Activated T-cell treated with anti-CD3 and anti-CD28 coated beads, Interleukin-2, amount 50 U/mL, for 4 hours (primary cell): ENCODE measurements at regions not wholly inside any gene's neighbourhood (a gene's known extent, or its start where the extent isn't known, plus 50 kb on each side); places are given as distances from the start of the nearest gene placed in this dataset.

Experiments used
- ATAC-seq, 2 donors: fragments of 200-7000 bp; cut with Tn5 transposase; one replicate each; pipeline ENCODE4 v1.10.0; 2021
- DNase-seq: peaks from one replicate; pipeline ENCODE4 v3.0.0-alpha.2; 2020
- H3K27me3 Mint-ChIP-seq: one replicate; pipeline ENCODE4 v1.8.0; 2021; ENCODE audit warnings: low read depth, mixed read lengths
- H3K36me3 Mint-ChIP-seq: one replicate; pipeline ENCODE4 v1.8.0; 2022; ENCODE audit warnings: mixed read lengths; ENCODE audit not compliant: insufficient read depth
- H3K4me1 Mint-ChIP-seq: one replicate; pipeline ENCODE4 v1.8.0; 2021; ENCODE audit warnings: low read depth, mixed read lengths
- H3K4me3 Mint-ChIP-seq: one replicate; pipeline ENCODE4 v1.8.0; 2021; ENCODE audit warnings: mild to moderate bottlenecking, moderate library complexity, mixed read lengths
- H3K9me3 Mint-ChIP-seq: one replicate; pipeline ENCODE4 v1.8.0; 2021; ENCODE audit warnings: mixed read lengths

DNA sequence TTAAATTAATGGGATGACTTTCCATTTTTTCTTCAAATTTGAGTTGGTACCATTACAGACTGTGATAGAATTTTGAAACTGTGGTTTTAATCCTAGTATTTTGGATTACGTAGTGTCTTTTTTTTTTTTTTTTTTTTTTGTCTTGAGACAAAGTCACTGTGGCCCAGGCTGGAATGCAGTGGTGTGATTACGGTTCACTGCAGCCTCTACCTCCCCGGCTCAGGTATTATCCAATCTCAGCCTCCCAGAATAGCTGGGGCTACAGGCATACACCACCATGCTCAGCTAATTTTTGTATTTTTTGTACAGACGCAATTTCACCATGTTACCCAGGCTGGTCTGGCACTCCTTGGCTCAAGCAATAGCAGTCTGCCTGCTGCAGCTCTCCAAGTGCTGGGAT lies 87.1 kb downstream of the SOX4 start:
- Mint-ChIP-seq H3K36me3 (no peaks in the 10 kb centered on the region), H3K27me3 (peaks cover 2% of the 10 kb centered on the region), H3K9me3 (no peaks in the 10 kb centered on the region), H3K4me3 (no peak overlapping the region), H3K4me1 (no peaks in the 10 kb centered on the region)
- no peak for ATAC-seq
- DNase-seq: no peak

DNA sequence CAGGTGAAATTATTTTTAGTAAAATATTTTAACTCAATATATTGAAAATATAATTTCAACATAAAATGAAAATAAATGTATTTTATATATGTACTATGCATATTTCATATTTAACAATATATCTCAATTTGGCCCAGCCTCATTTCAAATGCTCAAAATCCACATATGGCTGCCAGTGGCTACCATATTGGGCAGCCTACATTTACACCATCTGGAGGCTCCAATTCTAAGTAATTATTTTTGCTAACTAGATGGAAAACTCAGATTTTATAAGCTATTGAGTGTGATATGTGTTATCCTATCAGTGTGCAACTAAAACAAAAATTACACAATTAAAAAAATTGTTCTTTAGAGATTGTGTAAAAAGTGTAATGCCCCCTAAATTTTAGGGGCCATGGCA lies 96.9 kb downstream of the SOX4 start:
- Mint-ChIP-seq H3K4me3 (no peak overlapping the region), H3K36me3 (no peaks in the 10 kb centered on the region), H3K4me1 (no peaks in the 10 kb centered on the region), H3K9me3 (peaks cover 4% of the 10 kb centered on the region), H3K27me3 (no peaks in the 10 kb centered on the region)
- ATAC-seq (no peak), DNase-seq (no peak)

DNA sequence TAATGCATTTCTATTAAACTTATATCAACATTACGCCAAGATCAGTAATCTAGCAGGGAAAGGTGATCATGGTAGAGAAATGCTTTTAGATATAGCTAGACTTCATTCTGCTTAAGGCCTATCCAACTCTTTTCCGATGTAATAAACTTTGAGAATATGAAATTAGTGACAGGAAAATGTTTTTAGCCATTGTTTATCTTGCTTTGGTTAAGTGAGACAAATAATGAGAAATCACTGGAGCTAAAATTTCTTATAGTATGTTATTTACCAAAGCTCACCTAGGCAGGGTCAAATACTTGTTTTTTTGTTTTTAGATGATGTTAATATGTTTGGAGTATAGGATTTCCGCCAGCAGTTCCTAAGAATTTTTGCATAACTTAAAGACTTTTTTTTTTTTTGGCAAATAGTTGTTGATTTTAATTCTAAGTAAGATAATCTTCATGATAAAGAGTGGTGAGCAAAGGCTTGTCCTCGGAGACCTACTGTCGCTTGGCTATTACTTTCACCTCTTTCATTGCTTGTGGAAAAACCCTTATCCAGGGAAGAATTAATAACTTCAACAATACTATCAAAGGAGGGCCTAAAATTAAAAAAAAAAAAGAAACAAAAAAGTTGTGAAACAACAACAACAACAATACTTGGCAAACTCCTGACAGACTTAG lies 98.3 kb downstream of the SOX4 start:
- DNase-seq: no peak
- Mint-ChIP-seq H3K4me3 (no peak overlapping the region), H3K9me3 (peaks cover 4% of the 10 kb centered on the region), H3K36me3 (no peaks in the 10 kb centered on the region), H3K4me1 (no peaks in the 10 kb centered on the region), H3K27me3 (no peaks in the 10 kb centered on the region)
- no peak for ATAC-seq

DNA sequence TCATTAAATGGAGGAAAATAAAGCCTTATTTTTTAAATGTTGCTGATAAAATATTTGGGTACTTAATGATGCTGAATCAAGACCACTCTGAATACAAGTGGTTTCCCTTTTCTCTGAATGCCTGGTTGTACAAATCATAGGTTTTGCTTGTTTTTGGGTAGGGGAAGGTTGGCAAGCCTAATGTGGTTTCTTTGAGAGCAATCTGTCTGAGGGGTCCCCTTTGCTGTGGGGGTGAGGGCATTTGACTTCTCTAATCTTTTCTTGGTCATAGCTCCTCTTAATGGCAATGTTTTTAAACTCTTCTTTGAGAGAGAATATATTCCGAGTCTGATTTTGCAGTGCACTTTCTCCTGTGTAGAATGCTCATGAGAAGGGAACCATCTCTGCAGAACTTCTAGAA lies 99.2 kb downstream of the SOX4 start:
- H3K4me3 Mint-ChIP-seq: no peak overlapping the region
- no peaks in the 10 kb centered on the region for H3K4me1 Mint-ChIP-seq
- no peak for DNase-seq
- H3K9me3 Mint-ChIP-seq: peaks cover 3% of the 10 kb centered on the region
- ATAC-seq: no peak
- H3K36me3 Mint-ChIP-seq: no peaks in the 10 kb centered on the region
- no peaks in the 10 kb centered on the region for H3K27me3 Mint-ChIP-seq

DNA sequence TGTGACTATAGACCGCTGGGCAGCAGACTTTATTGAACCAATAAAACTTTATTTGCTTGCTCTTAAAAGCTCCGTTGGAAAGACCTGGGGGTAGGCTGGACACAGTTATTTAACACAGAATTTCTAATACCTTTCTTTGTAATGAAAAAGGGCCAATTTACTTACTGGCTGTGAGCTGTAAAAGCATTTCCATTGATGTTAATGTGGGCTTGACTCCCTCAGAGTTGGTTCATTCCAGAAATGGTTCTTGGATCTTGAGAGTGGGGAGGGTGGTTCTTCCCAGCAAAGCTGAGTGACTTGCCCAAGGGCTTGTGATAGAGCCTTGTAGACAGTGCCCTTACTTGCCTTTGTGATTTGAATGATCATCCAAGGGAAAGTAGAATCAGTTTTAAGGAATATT lies 100.6 kb downstream of the SOX4 start:
- H3K27me3 Mint-ChIP-seq: no peaks in the 10 kb centered on the region
- no peak for ATAC-seq
- DNase-seq: no peak
- H3K36me3 Mint-ChIP-seq: no peaks in the 10 kb centered on the region
- no peaks in the 10 kb centered on the region for H3K9me3 Mint-ChIP-seq
- no peaks in the 10 kb centered on the region for H3K4me1 Mint-ChIP-seq
- no peak overlapping the region for H3K4me3 Mint-ChIP-seq

DNA sequence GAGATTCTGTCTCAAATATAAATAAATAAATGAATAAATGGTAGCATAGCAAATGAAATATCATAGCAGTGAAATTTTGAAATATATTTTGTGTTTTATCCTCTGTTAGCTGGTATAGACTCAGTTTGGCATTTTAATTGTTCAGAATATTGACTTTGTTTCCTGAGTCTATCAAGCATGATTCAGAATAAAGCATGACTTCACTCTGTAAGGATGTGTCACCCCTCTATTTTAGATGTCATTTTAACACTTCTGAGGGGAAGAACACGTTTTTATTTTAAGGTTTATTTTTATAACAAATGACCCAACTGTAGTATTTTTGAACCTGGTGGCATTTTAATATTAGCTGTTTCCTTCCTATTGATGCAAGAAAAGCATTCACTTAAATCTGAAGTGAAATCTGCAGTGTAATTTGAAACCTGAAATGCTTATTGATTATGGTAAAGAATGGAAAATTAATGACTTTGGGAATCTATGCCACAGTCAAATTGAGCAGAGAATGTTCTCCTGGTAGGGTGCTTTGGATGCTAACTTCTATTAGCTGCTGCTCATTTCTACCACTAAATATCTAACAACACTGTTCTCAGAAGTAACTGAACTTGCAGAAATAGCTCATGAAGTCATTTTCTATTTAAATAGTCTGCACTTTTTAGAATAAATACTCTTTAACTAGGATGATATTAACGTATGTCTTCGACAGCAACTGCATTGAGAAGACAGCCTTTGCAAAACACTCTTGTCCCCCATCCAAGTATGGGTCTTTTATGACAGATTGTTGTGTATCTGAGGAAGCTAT lies 114.2 kb downstream of the SOX4 start:
- ATAC-seq (no peak), DNase-seq (no peak)
- H3K4me3 Mint-ChIP-seq: no peak overlapping the region
- H3K36me3 Mint-ChIP-seq: no peaks in the 10 kb centered on the region
- no peaks in the 10 kb centered on the region for H3K9me3 Mint-ChIP-seq
- H3K27me3 Mint-ChIP-seq: no peaks in the 10 kb centered on the region
- no peaks in the 10 kb centered on the region for H3K4me1 Mint-ChIP-seq

DNA sequence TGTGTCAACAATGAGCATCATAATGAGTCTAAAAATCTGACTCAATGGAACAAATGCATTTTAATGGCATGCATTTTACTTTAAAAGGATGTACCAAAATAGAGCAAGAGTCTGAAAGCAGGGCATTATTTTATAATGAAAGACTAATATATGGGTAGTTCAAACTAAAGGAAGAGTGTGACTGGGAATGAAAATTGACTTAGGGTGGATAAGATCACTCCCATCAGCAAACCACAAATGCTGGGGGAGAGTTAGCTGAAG lies 114.7 kb downstream of the SOX4 start:
- H3K36me3 Mint-ChIP-seq: no peaks in the 10 kb centered on the region
- DNase-seq (no peak), ATAC-seq (no peak)
- H3K27me3 Mint-ChIP-seq: no peaks in the 10 kb centered on the region
- no peaks in the 10 kb centered on the region for H3K9me3 Mint-ChIP-seq
- no peak overlapping the region for H3K4me3 Mint-ChIP-seq
- no peaks in the 10 kb centered on the region for H3K4me1 Mint-ChIP-seq

DNA sequence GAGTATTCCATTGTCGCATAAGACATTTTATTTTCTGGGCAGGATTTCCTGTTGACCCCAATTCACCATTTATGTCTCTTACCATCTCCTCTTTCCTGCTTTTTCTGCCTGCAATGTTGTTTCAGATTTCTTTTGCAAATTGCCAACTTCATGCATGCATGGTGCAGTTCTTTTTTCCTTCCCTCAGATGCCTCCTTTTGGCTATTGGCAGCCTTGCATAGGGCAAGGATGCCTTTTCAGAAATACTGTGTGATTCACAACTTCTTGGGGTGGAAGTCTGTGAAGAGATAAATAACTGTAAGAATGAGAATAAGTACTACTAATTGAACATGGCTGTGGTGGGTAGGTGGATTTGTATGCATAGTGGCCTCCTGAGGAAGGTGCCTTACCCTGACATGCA lies 116.7 kb downstream of the SOX4 start:
- no peak for ATAC-seq
- DNase-seq: no peak
- no peaks in the 10 kb centered on the region for H3K4me1 Mint-ChIP-seq
- H3K9me3 Mint-ChIP-seq: no peaks in the 10 kb centered on the region
- H3K36me3 Mint-ChIP-seq: no peaks in the 10 kb centered on the region
- H3K4me3 Mint-ChIP-seq: no peak overlapping the region
- no peaks in the 10 kb centered on the region for H3K27me3 Mint-ChIP-seq

DNA sequence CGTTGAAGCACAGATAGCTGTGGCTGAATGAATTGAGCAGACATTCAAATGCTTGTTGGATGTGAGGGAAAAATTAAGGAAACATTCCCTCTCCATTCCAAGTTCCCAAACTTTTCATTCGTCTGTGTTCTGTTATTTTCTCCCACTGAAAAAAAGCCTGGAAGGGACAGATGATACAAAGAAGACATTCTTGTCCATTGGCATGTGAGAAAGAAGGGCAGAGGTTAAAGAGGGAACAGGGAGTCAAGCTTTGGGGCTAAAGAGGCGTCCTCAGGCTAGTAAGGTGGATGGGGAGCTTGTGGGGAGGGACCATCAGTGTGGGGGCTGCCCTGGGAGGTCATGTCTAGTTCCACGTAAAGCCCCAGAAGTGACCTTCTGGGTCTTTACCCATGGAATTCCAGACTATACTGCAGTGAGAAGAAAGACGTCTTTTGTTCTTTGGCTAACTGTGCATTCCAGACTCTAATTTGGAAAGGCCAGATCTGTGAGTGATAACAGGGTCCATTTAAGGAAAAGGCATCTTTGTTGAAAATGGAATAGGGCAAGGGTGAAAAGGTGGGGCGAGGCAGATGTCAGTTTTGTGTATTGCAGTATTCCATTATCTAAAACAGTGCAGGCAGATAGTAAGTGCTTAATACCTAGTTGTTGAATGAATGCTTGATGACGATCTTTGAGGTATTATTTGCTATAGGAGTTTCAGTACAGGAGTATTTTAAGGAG lies 117.5 kb downstream of the SOX4 start:
- no peak for DNase-seq
- no peaks in the 10 kb centered on the region for H3K36me3 Mint-ChIP-seq
- no peaks in the 10 kb centered on the region for H3K4me1 Mint-ChIP-seq
- no peak overlapping the region for H3K4me3 Mint-ChIP-seq
- H3K9me3 Mint-ChIP-seq: no peaks in the 10 kb centered on the region
- H3K27me3 Mint-ChIP-seq: no peaks in the 10 kb centered on the region
- ATAC-seq: no peak

DNA sequence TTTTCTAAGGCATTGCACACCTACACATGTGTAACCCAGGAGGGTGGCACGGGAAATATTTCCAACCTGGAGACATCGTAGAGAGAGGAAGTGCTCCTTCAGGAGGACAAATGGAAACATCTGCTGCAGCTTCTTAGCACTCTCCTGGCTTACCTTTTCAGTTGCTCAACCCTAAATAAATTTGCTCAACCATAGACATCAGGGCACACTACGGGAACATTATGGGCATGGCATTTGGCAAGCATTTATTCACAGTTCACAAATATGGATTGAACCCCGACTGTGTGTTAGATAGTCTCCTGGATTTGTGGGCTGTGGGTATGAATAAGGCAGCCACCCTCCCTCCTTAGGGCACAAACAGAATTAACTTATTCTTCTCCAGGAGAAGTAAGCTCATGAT lies 118.7 kb downstream of the SOX4 start:
- no peaks in the 10 kb centered on the region for H3K4me1 Mint-ChIP-seq
- H3K36me3 Mint-ChIP-seq: no peaks in the 10 kb centered on the region
- H3K9me3 Mint-ChIP-seq: no peaks in the 10 kb centered on the region
- H3K27me3 Mint-ChIP-seq: no peaks in the 10 kb centered on the region
- ATAC-seq: no peak
- no peak for DNase-seq
- H3K4me3 Mint-ChIP-seq: no peak overlapping the region

DNA sequence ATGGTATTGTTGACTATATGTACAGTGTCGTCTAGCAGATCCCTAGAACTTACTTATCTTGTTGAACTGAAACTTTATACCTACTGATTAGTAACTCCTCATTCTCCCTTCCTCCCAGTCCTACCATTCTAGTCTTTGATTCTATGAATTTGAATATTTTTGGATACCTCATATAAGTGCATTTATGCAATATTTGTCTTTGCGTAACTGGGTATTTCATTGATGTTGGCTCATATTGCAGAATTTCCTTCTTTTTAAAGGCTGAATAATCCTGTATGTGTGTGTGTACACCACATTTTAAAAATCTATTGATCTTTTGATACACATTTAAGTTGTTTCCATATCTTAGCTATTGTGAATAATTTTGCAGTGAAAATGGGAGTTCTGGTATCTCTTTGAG lies 119.9 kb downstream of the SOX4 start:
- no peak for DNase-seq

DNA sequence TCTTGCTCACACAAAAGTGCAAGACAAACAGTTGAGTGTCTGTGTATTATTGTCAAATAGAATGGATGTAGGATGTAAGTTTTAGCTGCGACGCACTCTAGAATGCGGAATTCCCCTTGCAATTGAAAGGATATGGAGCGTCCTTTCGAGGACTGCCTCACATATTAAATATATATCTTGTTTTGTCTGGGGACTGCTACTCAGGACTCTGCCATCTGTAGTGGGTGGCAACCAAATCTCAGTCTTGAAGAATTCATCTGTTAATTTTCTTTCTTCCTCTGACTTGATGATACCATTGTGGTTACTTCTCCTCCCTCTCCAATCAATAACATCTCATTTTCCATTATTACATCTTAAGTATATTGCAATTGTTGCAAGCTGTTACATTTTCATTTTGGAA lies 121.6 kb downstream of the SOX4 start:
- Mint-ChIP-seq H3K36me3 (no peaks in the 10 kb centered on the region), H3K9me3 (no peaks in the 10 kb centered on the region), H3K27me3 (no peaks in the 10 kb centered on the region), H3K4me1 (no peaks in the 10 kb centered on the region), H3K4me3 (no peak overlapping the region)
- ATAC-seq (no peak), DNase-seq (no peak)

More for the DNA sequence above, 119.9 kb downstream of the SOX4 start:
- Mint-ChIP-seq H3K4me3 (no peak overlapping the region), H3K9me3 (no peaks in the 10 kb centered on the region), H3K36me3 (no peaks in the 10 kb centered on the region), H3K27me3 (no peaks in the 10 kb centered on the region), H3K4me1 (no peaks in the 10 kb centered on the region)
- no peak for ATAC-seq

DNA sequence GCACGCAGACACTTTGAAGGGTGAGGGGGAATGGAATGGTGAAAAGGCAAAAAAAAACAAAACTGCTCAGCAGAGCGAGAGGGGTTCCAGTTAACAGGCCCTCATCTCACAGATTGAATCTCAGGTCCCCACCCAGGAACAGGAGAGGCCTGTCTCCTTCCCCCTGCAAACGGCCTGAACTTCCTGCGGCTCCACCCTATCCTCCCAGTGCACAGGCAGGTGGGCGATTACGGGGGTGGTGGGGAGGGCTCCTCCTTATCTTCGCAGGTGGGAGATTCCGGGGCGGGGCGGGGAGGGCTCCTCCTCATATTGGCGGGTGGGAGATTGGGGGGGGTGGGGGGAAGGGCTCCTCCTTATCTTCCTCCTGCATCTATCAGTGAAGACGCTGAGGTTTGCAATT lies 129.0 kb downstream of the SOX4 start:
- Mint-ChIP-seq H3K27me3 (no peaks in the 10 kb centered on the region), H3K4me3 (no peak overlapping the region), H3K36me3 (no peaks in the 10 kb centered on the region), H3K9me3 (no peaks in the 10 kb centered on the region), H3K4me1 (no peaks in the 10 kb centered on the region)
- no peak for ATAC-seq
- DNase-seq: no peak

DNA sequence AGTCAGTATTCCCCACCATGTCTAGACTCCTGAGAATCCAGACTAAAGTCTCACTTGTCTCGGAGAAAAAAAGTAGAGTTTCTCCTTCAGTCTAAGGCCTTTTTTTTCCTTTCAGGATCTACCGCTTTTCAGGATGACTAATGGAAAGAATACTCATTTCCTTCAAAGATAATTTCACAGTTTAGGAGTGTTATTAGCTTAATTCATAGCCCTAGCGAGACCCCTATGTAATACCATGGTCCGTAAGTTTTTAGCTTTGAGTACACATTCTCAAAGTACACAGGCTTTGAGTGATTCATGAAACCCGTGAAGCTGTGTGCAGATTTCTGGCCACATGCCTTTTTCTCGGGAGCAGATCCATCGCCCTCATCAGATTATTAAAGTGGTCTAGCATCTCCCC lies 133.1 kb downstream of the SOX4 start:
- H3K36me3 Mint-ChIP-seq: no peaks in the 10 kb centered on the region
- no peaks in the 10 kb centered on the region for H3K4me1 Mint-ChIP-seq
- H3K4me3 Mint-ChIP-seq: no peak overlapping the region
- H3K9me3 Mint-ChIP-seq: no peaks in the 10 kb centered on the region
- ATAC-seq: no peak
- no peaks in the 10 kb centered on the region for H3K27me3 Mint-ChIP-seq
- DNase-seq: no peak

DNA sequence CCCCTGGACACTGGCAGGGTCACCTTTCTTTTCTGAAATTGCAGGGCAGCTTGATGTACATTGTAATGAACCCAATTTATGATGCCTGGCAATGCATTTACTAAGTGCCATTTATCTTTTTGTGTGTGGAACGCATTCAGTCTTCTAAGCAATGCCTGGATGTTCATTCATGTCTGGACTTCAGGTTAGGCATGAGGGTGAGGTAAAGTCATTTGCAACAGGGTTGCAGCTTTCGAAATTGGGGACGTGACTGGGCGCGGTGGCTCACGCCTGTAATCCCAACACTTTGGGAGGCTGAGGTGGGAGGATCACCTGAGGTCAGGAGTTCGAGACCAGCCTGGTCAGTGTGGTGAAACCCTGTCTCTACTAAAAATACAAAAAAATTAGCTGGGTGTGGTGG lies 134.6 kb downstream of the SOX4 start:
- no peak overlapping the region for H3K4me3 Mint-ChIP-seq

More for the DNA sequence above, 134.6 kb downstream of the SOX4 start:
- H3K27me3 Mint-ChIP-seq: no peaks in the 10 kb centered on the region
- H3K4me1 Mint-ChIP-seq: no peaks in the 10 kb centered on the region
- H3K36me3 Mint-ChIP-seq: no peaks in the 10 kb centered on the region
- DNase-seq (no peak), ATAC-seq (no peak)
- no peaks in the 10 kb centered on the region for H3K9me3 Mint-ChIP-seq
